GM12864 (cell line): ENCODE measurements at regions not wholly inside any gene's neighbourhood (a gene's known extent, or its start where the extent isn't known, plus 50 kb on each side); places are given as distances from the start of the nearest gene placed in this dataset.

Experiments used
- DNase-seq: peaks from one replicate; pipeline ENCODE4 v3.0.0-alpha.2; 2011; ENCODE audit warnings: low read depth
- H3K4me3 ChIP-seq: 2 replicates; pipeline ENCODE4 v1.5.1; 2011; ENCODE audit warnings: mild to moderate bottlenecking, low read depth, low read length, control low read depth
- TF ChIP-seq, protein P1 (sequence below): IDR thresholded peaks from 2 replicates; pipeline ENCODE4 v1.5.1; 2011; ENCODE audit warnings: low read depth, mild to moderate bottlenecking, moderate library complexity, low read length, control low read depth, inconsistent platforms; ENCODE audit errors: missing control alignments

DNA sequence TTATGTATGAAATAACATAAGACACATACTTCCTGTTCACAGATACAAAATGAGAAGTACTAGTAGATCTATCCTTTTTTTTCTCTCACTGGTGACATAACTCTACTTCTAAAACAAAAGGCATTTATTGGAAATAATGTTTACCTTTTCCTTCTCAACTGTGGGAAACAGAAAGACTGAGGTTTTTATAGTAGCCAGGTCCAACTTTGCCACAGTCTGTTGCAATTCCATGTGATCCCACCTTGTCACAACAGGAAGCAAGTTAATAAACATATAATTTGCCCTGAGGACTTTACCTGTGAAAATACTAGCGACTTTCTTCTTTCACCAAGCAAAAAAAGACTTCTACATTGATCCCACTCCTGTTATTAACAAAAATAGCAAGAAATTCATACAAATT lies 475.8 kb downstream of the PDGFC start:
- DNase-seq: no peak
- TF ChIP-seq, protein P1, sequence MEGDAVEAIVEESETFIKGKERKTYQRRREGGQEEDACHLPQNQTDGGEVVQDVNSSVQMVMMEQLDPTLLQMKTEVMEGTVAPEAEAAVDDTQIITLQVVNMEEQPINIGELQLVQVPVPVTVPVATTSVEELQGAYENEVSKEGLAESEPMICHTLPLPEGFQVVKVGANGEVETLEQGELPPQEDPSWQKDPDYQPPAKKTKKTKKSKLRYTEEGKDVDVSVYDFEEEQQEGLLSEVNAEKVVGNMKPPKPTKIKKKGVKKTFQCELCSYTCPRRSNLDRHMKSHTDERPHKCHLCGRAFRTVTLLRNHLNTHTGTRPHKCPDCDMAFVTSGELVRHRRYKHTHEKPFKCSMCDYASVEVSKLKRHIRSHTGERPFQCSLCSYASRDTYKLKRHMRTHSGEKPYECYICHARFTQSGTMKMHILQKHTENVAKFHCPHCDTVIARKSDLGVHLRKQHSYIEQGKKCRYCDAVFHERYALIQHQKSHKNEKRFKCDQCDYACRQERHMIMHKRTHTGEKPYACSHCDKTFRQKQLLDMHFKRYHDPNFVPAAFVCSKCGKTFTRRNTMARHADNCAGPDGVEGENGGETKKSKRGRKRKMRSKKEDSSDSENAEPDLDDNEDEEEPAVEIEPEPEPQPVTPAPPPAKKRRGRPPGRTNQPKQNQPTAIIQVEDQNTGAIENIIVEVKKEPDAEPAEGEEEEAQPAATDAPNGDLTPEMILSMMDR: no peak
- H3K4me3 ChIP-seq: no peak overlapping the region

DNA sequence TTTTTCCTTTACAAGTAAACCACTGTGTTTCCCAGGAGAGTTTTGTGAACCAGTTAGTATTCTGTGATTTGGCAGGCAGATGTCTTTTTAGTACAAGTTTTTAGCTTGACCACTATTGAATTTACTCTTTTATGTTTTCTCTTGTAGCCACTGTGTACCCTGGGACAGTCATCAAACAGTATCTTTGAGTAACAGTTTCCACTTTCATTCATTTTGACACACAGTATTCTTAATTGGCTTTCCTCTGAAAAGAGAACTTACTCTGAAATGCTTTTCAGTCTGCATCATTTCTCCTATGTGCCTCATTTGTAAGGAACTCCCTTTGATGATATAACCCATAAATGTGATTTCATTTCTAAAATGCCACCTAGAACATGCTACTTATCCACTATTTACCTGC lies 476.5 kb downstream of the PDGFC start:
- DNase-seq: no peak
- TF ChIP-seq, protein P1: no peak
- no peak overlapping the region for H3K4me3 ChIP-seq

DNA sequence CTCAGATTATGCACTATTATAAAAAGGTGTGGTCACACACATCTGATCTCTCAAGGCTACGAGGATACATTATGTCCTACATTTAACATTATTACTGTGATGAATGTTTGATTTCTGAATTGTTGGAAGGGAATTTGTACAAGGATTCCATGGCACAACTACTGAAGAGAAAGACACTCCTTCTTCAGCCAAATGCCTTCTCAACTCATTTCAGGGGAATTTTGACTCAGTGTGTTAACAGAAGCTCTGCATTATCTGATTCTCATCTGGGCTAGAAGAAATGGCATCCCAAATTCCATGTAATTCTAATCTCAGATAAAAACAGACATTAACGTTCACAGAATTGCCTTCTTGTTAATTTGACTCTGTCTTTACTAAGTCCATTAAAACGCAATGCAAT lies 477.7 kb downstream of the PDGFC start:
- no peak overlapping the region for H3K4me3 ChIP-seq
- no peak for DNase-seq
- TF ChIP-seq, protein P1: no peak

DNA sequence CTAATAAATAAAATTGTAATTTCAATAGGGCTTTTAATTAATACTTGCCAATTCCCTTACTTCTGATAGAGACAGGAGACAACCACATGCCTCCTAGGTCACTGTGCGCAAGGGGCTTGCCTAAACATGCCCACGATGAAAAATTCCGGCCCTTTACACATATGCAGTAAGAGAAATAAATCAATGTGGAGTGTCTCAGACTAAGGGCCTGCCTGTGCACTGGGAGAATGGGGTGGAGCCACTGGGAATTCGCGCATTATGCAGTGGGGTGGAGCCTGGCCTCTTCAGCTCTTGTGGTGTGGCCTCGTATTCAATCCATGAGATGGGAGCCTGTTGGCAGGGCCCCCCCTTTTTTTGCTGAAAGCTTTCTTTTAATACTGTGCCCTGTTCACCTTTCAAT lies 484.5 kb downstream of the PDGFC start:
- TF ChIP-seq, protein P1: no peak
- no peak for DNase-seq
- no peak overlapping the region for H3K4me3 ChIP-seq

DNA sequence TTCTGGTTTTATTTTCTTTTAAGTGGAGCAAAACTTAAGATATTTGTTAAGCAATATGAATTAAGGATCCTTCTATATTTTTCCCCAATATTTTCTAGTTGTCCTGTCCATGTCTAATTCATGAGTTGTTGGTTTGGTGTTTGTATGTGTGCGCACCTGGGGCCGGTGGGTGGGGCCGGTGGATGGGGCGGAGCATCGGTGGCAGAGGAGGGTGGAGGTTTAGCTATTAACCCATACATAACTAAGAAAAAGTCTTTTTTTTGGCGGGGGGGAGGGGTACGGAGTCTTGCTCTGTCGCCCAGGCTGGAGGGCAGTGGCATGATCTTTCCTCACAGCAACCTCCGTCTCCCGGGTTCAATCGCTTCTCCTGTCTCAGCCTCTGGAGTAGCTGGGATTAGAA lies 489.8 kb downstream of the PDGFC start:
- TF ChIP-seq, protein P1: no peak
- no peak for DNase-seq

DNA sequence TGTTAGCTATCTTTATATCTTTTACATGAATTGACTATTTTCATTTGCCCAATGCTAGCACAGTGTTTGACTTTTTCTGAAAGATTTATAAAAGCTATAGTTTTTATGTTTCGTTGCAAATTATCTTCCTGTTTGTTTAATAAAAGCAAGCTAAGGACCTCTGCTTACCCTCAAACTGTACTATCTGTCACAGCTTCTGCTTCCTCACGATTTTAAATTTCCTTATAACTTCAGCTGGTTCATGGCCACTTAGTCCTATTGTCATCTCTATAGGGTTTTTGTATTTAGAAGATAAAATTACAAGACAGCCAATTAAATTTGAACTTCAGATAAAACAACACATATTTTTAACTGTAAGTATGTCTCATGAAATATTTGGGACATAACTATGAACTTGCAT lies 494.0 kb downstream of the PDGFC start:
- no peak overlapping the region for H3K4me3 ChIP-seq
- no peak for DNase-seq
- TF ChIP-seq, protein P1: no peak

More for the DNA sequence above, 489.8 kb downstream of the PDGFC start:
- no peak overlapping the region for H3K4me3 ChIP-seq

DNA sequence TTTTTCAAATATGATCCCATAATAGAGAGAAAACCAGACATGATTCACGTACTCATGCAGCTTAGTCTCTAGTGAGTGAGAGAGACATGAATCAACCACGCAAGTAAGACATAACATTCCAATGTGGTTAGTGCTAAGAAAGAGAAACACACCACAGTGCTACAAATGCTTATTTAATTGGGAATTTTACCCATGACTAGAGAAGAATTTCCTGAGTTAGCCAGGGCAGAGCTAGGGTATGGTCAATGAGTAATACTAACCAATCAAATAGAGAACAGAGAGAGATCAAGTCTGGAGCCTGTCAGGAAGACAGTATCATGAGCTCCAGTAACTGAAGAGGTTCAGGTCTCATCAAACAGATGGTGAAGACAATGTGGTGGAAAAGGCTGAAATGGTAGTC lies 495.2 kb downstream of the PDGFC start:
- H3K4me3 ChIP-seq: no peak overlapping the region
- no peak for DNase-seq
- TF ChIP-seq, protein P1: no peak
